HG03460 (cell line): ENCODE measurements at regions not wholly inside any gene's neighbourhood (a gene's known extent, or its start where the extent isn't known, plus 50 kb on each side); places are given as distances from the start of the nearest gene placed in this dataset.

Source experiments
- ATAC-seq: cut with Tn5 transposase; IDR thresholded peaks from one replicate; pipeline ENCODE4 v1.9.1; 2021; ENCODE audit not compliant: unreplicated experiment

- no peak for ATAC-seq
Observed at GRCh38 chr2:121120411-121120810, 164.6 kb downstream of the TFCP2L1 start.

GRCh38 chr2:121120991-121121390, 164.0 kb downstream of the TFCP2L1 start:
- no peak for ATAC-seq

- ATAC-seq: no peak
Observed at GRCh38 chr2:121121661-121122060, 163.3 kb downstream of the TFCP2L1 start.

- no peak for ATAC-seq
Observed at GRCh38 chr2:121123268-121123667, 161.7 kb downstream of the TFCP2L1 start.

- no peak for ATAC-seq
Observed at GRCh38 chr2:121124330-121124729, 160.7 kb downstream of the TFCP2L1 start.

- no peak for ATAC-seq
Observed at GRCh38 chr2:121125350-121125749, 159.7 kb downstream of the TFCP2L1 start.

GRCh38 chr2:121128741-121129659, 156.0 kb downstream of the TFCP2L1 start:
- no peak for ATAC-seq

GRCh38 chr2:121129692-121130091, 155.3 kb downstream of the TFCP2L1 start:
- ATAC-seq: no peak

- no peak for ATAC-seq
Observed at GRCh38 chr2:121130301-121130850, 154.6 kb downstream of the TFCP2L1 start.

GRCh38 chr2:121131375-121131774, 153.6 kb downstream of the TFCP2L1 start:
- ATAC-seq: no peak

- no peak for ATAC-seq
Observed at GRCh38 chr2:121132054-121132761, 152.8 kb downstream of the TFCP2L1 start.

GRCh38 chr2:121132762-121133107, 152.3 kb downstream of the TFCP2L1 start:
- ATAC-seq: no peak

GRCh38 chr2:121133551-121134319, 151.3 kb downstream of the TFCP2L1 start:
- ATAC-seq: no peak

- ATAC-seq: no peak
Observed at GRCh38 chr2:121134728-121135127, 150.3 kb downstream of the TFCP2L1 start.

GRCh38 chr2:121135168-121135853, 149.7 kb downstream of the TFCP2L1 start:
- ATAC-seq: no peak

GRCh38 chr2:121136323-121136722, 148.7 kb downstream of the TFCP2L1 start:
- ATAC-seq: no peak

GRCh38 chr2:121137571-121137970, 147.4 kb downstream of the TFCP2L1 start:
- ATAC-seq: no peak

GRCh38 chr2:121140734-121141133, 144.3 kb downstream of the TFCP2L1 start:
- ATAC-seq: no peak

GRCh38 chr2:121142452-121142851, 142.6 kb downstream of the TFCP2L1 start:
- ATAC-seq: no peak

GRCh38 chr2:121144111-121144510, 140.9 kb downstream of the TFCP2L1 start:
- no peak for ATAC-seq

GRCh38 chr2:121146630-121147029, 138.4 kb downstream of the TFCP2L1 start:
- ATAC-seq: no peak
